Gastrocnemius medialis (tissue), 4 donors: ENCODE measurements at regions not wholly inside any gene's neighbourhood (a gene's known extent, or its start where the extent isn't known, plus 50 kb on each side); places are given as distances from the start of the nearest gene placed in this dataset.
"Not testable (repeated sequence)": the region's sequence is repeated elsewhere in the genome, so short reads cannot be mapped to it uniquely, and the experiment has no call there.

Experiments
- POLR2A ChIP-seq, 2 donors: fragments of 450-650 bp; IDR thresholded peaks; one replicate each; pipeline ENCODE4 v1.6.1; 2017; ENCODE audit warnings: antibody characterized with exemption in 2 of 2, mild to moderate bottlenecking in 2 of 2, moderate library complexity in 2 of 2
- TF ChIP-seq, protein P1 (sequence below), 5 experiments: fragments of 450-650 bp in 3 of 5; fragments of 200-600 bp in 2 of 5; sonication (generic) in 2 of 5; IDR thresholded peaks in 4 of 5; conservative IDR thresholded peaks in 1 of 5; 1 replicate in 4 of 5; 2 replicates in 1 of 5; pipeline ENCODE4 v1.5.1; 2016 to 2019; ENCODE audit warnings: antibody characterized with exemption in 5 of 5, mild to moderate bottlenecking in 3 of 5, moderate library complexity in 3 of 5

DNA sequence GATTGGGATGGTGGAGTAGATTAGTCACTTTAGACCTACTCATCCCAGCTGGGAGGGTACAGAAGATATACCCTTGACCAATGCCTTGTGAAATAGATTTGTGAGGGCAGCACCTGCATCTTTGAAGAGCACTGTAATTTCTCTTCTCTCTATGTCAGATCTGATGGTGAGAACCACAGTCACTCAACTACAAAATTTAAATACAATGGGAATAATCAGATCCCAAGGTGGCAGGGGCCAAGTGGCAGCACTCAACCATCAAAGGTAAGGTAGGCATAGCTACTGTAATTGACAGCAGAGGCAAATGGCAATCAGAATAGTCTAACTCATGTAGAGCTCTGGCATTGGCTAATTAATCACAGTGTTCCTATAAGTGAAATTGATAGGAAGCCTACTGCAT, 212.0 kb upstream of the HES1 start:
- TF ChIP-seq, protein P1, sequence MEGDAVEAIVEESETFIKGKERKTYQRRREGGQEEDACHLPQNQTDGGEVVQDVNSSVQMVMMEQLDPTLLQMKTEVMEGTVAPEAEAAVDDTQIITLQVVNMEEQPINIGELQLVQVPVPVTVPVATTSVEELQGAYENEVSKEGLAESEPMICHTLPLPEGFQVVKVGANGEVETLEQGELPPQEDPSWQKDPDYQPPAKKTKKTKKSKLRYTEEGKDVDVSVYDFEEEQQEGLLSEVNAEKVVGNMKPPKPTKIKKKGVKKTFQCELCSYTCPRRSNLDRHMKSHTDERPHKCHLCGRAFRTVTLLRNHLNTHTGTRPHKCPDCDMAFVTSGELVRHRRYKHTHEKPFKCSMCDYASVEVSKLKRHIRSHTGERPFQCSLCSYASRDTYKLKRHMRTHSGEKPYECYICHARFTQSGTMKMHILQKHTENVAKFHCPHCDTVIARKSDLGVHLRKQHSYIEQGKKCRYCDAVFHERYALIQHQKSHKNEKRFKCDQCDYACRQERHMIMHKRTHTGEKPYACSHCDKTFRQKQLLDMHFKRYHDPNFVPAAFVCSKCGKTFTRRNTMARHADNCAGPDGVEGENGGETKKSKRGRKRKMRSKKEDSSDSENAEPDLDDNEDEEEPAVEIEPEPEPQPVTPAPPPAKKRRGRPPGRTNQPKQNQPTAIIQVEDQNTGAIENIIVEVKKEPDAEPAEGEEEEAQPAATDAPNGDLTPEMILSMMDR (IDR thresholded peaks at IDR 0.05 in 4 of 5, conservative IDR thresholded peaks at IDR 0.05 in 1 of 5) = not testable (repeated sequence)
- TF ChIP-seq POLR2A (IDR thresholded peaks at IDR 0.05) = not testable (repeated sequence)
